Renal cortex interstitium (tissue), 11 donors: ENCODE measurements at regions not wholly inside any gene's neighbourhood (a gene's known extent, or its start where the extent isn't known, plus 50 kb on each side); places are given as distances from the start of the nearest gene placed in this dataset.

Experiments
- DNase-seq, 11 donors: peaks; one replicate each; pipeline ENCODE4 v3.0.0-alpha.2; 2013; ENCODE audit warnings: low read depth in 9 of 11, low spot score in 4 of 11; ENCODE audit errors: extremely low read depth in 1 of 11

DNA sequence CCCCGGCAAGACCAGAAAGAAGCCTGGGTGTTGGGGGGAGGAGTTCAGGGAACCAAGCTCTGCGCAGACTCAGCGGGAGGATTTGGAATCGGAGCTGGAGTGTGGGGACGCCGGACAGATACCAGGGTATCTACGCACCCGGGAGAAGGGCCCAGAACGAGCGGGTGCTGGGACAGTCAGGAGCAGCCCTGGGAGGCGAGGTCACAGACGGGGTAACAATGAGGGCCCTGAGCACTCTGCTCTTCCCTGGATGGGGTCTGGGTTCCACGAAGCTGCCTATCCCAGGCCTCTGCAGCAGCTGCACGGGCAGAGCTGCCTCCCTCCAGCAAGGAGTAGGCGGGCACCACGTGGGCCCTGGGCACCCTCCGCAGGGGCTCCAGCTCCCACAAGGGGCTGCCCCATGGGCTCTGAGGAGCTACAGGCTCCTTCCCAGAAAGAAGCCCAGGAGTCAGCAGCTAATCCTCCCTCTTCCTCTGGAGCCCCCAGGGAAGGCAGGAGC lies 197.2 kb downstream of the BRD1 start:
- DNase-seq = no peak

DNA sequence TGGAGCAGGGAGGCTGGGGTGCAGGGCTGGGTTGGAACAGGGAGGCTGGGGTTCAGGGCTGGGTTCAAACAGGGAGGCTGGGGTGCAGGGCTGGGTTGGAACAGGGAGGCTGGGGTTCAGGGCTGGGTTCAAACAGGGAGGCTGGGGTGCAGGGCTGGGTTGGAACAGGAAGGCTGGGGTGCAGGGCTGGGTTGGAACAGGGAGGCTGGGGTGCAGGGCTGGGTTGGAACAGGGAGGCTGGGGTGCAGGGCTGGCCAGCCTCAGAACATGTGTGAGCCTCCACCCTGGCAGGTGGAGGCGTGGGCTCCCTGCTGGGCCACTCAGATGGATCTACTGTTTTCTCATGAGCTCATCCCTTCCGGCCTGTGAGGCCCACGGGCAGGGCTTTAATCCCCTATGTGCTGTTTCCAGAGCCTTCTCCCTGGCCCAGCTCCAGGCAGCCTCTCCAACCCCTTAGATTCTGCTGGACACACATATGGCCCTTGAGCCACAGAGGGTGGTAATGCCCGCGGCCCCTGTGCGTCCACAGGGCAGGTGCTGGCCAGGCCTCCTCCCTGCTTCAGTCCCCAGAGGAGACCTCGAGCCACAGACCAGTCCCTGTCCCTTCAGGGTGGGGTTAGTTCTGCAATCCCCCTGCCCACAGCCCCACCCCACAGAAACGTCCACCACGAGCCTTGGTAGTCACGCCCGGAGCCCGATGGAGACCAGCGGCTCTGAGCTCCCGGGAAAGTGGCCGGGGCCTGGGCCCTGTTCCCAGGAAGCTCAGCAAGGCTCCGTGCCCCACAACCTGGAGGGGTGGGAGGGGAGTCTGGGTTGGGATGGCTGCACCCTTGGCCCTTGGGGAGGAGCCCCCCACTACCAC lies 197.9 kb downstream of the BRD1 start:
- no peak for DNase-seq

DNA sequence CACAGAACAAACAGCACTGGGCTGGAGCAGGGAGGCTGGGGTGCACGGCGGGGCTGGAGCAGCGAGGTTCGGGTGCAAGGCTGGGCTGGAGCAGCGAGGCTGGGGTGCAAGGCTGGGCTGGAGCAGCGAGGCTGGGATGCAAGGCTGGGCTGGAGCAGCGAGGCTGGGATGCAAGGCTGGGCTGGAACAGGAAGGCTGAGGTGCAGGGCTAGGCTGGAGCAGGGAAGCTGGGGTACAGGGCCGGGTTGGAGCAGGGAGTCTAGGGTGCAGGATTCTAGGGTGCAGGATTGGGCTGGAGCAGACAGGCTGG lies 198.5 kb downstream of the BRD1 start:
- DNase-seq = no peak

DNA sequence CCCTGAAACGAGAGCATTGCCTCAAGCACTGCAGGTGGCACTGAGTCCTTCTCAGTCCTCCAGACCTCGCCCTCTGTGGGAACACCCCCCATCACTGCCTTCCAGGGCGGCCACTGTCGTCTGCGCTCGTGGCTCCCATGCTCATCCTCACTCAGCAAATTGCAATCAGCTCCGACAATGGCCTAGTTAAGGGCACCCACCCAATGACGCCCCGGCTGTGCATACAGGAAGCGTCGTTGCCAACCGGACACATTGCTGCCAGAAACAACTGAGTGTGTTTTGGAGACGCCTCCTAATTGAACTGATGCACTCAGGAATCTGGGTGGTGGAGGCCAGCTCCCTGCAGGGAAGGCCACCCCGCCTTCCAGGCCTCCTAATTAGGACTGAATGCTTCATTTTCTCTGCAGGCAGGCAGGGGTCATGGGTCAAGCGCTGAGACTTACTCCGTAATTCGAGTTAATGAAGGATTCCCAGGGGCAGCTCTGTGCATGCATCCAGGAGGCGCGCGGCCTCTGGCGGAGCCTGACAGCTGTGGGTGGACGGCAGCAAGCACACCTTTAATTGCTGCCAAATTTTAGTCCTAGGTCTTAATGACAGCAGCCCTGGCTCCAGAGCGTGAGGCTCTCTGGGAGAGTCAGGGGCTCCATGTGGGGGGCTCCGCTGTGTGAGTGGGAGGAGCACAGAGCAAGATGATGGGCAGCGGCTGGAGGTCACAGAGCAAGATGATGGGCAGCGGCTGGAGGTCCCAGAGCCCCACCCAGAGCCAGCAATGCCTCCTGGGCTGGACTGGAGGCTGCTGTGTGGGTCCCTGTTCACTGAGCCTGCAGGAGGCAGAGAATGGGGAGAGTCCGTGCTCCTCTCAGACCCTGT lies 199.0 kb downstream of the BRD1 start:
- peak in 5 of 11 donors; percentile 5 to 24 (median 14) for DNase-seq

DNA sequence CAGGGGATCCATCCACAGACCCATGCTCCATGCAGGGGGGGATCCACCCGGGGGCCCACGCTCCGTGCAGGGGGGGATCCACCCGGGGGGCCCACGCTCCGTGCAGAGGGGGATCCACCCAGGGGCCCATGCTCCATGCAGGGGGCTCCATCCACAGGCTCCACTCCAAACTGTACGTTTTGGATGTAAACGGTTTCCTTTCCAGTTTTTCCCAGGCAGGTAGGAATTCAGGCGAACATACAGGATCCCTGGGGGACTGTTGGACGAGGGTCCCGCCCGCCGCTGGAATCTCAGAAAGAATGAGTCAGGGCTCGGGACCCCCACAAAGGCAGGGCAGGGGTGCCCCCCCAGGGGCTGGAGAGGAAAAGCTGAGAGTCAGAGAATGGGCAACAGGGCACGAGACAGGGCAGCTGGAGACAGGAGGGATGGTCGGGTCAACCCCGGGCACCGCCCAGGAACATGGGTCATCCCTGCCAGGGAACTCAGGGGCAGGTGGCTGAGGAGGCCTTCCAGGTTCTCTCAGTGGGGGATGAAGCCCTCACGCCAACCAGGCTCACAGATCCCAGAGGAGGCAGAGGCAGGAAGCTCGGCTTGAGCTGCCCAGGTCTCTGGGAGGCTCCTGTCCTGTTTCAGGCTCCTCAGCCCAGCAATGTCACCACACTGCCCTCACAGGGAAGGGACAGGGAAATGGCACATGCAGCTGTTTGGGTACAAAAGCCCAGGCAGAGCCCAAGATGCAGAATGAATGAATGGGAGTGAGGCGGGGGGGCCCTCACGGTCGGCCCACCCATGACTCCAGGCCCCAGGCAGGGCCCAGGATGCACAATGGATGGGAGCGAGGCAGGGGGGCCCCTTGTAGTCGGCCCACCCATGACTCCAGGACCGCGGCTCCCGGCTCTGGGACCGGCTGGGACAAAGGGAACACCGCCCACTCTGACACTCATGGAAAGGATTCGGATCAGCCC lies 200.2 kb downstream of the BRD1 start:
- no peak for DNase-seq

DNA sequence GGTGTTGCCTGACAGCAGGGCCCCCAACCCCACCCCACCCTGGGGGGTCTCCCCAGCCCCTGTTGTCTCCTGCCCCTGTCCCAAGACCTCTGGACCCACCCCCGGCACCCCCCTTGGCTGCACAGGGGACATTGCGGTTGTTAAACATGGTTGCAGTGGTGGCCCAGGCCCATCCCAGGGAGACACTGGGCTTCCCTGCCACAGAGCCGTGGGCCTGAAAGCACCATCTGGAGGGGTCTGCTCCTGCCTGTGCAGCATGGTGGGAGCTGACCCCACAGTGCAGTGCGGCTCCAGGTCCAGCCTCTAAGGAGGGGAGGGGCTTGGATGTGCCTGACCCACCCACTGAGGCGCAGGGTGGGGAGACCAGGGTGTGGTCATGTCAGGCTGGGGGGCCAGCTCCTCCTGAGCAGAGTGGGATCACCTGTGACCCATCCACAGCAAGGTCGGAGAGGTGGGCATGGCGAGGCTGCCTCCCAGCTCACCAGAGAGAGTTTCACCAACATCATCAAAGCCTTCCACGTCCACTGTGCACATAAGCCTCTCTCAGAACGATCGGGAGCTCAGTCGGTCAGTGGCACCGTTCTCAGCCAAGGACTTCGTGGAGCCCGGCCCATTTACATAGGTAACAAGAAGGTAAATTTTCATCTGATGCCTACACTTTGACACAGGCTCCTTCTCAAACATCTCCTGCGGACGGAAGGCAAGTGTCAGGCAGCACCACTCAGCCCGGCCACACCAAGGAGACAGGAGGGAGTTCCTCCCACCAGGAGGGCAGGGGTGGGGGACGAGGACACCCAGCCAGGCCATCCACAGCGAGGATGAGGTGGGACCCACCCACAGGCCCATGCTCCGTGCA lies 201.1 kb downstream of the BRD1 start:
- no peak for DNase-seq

DNA sequence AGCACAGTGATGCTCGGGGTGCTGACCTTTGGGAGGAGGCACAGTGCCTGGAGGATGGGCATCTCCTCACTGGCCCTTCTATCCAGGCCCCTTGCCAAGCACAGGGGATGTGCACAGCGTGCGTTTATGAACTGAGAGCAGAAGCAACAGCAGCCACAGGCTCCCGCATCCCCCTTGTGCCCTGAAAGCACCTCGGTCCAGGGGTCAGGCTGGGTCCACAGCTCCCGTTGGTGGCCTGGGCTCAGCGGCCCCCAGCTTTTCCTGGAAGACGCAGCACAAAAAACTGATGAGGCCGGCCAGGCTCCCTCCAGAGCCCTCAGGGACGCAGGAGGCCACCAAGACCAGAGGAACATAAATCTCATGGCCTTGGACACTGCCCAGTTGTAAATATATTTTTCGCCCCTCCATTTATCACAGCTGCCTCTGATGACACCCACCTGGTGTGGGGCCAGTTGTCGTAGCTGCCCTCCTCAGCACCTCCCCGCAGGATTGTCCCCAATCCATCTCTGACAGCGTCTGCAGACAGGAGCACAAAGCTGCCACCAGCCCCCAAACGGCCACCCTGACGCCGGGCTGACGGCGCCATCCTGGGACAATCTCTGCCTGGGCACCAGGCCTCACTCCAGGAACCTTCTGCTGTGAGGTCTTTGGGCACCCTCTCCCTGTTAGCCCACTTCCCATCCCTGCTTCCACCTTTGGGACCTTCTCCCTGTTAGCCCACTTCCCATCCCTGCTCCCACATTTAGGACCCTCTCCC lies 203.1 kb downstream of the BRD1 start:
- DNase-seq = no peak

DNA sequence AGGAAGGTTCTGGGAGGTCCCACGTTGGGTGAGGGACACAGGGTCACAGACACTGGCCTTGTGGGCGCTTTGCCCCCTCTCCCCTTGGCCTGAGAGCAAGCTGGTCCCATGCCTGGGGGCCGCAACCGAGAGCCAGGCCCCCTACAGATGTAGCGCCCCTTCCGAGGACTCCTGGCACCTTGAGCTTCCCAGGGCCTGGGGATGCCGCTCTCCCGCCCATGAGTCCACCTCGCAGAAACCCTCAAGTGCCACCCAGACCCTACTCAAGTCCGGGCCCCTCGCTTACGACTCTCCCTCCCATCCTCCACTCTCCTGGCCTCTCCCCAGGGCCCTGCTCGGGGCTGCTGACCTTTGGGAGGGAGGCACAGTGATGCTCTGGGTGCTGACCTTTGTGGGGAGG lies 204.0 kb downstream of the BRD1 start:
- DNase-seq = no peak

DNA sequence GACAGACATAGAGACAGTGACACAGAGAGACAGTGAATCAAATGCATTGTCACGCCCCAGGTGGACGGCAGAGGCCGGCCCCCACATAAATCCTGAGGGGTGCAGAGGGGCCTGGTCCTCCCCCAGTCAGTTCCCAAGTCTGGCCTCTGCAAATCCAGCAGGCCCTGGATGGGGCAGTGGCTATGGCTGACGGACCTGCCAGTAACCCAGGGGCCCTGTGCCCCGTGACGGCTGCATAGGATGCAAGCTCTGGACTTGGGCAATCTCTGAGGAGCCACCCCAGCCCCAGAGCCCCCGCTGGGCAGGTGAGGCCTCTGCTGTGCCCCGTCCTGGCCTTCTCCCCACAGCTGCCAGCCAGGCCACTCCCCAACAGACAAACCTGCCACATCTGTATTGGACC lies 204.5 kb downstream of the BRD1 start:
- no peak for DNase-seq

DNA sequence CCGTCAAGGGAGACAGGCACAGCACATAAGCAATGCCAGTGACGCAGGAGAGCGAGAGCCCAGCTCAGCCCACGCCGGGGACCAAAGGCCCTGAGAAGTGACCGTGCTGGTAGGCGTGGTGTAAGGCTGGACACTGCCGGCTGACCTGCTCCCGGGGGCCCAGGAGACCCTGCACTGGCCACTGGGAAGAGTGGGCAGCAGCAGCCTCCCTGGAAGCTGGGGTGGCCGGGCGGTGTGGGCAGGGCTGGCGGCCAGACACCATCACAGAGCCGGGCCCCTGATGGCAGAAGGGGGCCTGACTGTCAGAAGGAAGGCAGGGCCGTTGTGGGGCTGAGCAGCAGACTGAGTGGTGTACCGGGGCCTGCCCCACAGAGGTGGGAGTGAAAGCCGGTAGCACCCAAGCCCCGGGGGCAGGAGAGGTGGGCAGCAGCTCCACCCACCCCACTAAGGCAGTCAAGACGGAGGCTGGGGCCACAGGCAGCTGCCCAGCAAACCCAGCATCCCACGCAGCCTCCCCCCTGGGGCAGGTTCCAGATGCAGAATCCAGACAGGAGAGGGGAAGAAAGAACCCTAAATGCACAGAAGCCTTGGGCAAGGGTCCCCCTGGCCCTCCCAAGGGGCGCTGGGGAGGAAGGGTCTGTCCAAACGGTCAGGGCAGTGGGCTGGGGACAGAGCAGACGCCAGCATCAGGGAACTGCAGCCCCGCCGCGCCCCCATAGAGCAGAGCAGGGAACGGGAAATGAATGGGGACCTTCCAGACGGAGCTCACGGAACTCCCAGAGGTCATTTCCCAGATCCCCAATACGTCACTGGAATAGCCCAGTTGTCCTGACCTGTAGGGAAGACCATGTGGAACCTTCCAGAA lies 205.2 kb downstream of the BRD1 start:
- no peak for DNase-seq

DNA sequence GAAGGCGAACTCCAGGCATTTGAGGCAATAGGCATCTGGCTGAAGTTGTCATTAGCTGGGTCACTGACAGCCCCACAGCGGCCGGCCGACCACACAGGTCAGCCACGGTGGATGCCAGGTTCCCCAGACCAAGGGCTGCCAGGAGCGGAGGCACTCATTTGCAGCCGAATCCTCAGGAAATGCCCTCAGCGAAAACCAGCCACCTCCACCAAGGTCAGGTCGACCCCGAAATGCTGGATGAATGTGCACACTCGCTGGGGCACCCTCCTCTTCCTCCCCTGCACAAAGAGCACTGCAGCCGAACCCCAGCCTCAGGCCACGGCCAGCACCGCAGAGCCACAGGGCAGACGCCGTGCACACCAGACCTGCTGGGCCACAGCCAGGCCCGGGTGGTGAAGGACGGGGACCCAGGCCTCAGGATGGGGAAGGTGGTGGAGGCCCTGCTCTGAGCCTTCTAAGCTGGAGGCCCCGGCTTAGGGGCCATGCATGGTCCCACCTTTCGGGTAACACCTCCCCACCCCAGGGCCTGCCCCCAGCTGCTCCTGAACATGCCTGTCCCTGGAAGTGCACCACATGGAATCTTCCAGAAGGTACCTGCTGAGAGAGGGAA lies 206.0 kb downstream of the BRD1 start:
- DNase-seq = no peak

DNA sequence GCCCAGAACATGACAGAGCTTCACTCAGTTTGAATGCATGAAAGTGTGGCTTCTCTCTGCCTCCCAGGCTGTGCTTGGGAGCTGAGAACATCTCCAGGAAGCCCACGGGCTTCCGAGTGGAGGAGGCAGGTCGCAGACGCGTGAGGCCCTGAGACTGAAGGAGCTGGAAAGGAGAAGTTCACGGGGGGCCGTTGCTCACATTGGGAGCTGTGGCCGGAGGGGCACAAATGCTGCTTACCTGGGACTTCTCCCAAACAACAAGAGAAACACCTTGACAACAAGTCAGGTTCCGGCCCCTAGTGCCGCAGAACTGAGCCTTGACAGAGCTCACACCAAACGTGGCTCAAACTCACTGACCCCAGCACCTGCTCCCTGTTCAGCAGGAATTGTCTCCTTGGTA lies 207.0 kb downstream of the BRD1 start:
- DNase-seq = no peak

DNA sequence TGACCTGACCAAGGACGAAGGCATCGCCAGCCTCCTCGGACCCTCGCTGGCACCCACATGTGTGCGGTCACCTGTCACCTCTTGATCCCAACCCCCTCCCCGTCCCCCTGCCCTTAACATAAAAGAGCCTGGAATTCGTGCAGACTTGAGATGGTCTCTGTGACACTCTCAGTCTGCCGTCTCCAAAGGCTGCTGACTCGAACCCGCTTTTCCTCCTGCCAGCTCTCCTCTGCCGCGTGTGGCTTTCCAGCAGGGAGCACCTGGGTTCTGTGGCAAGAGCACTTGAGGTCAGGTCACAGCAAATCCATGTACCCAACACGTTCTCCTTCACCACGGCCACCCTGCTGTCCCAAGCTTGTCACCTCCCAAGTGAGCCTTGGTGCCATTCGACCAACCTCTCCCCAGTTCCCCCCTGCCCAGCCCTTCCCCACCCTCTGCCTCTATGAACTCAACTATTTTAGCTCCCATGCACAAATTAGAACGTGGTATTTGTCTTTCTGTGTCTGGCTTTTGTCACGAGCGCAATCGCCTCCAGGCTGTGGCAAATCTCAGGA lies 207.6 kb downstream of the BRD1 start:
- no peak for DNase-seq

DNA sequence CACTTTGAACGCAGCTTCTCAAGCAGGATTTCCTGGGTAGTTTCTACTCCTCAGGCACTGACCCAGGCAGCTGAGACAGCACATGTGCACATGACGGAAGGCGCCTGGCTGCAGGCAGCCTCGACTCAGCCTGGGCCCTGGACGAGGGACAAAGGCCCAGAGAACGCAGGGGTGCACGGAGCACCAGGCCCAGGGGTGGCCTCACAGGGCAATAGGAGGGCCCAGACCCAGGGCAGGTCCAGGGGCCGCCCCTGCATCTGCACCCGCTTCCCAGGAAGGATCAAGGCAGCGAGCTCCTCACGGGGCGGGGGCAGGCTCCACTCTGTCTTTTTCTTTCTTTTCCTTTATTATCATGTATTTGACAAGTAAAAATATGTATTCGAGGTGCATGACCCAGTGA lies 208.4 kb downstream of the BRD1 start:
- no peak for DNase-seq

DNA sequence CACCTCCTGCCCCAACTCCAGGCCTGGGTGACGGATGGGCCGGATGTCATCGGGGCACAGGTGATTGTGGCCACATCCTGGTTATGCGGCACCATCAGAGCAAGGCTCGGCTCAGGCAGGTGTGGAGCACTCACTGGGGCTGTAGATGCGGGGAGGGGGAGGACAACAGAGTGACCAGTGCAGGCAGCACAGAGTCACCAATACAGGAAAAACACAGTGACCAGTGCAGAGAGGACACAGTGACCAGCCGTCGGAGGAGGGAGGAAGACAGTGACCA lies 209.1 kb downstream of the BRD1 start:
- no peak for DNase-seq
